ENCODE measurements at regions not wholly inside any gene's neighbourhood (a gene's known extent, or its start where the extent isn't known, plus 50 kb on each side); places are given as distances from the start of the nearest gene placed in this dataset.

DNA sequence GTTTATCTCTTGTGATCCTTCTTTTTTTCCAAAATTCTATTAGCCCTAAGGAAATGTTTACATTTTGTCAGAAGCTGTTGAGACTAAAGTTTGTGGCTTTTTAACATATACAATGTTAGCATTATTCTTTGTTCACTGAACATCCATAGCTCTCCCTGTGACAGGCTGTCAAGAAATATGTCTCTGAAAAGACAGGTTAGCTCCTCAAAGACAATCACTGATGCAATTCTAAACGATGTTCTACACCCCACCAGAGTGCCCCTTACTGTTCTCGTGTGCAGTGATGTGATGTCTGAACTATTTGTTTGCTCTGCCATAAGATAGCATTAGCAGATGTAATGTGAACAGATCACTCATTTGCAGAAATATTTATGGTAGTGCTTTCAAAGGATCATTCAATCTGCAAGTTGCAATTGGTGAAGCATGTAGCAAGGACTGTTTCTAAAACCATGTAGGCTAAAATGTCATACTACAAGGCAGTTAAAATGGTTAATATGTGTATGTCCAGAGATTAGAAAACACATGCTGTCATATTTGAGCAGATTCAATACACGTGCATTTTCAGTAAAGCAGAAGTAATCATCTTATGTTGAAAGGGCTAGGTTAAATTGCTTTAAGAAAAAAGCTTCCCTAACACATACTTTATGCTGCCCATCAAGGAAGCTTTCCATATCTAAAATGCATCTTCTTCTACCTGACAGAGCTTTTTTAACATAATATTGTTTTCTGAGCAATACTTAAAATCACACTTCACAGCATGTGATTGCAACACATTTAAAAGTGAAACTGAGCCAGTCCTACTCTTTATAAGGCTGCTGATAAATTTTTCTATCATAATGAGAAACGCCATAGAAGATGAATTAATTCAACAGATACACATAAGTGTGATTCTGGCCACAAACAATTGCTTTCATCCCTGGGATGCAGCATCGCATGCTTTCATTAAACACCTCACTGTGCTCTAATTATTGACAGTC, 285.7 kb upstream of the UBE2E3 start:
- TF ChIP-seq EZH2 (IDR thresholded peaks at IDR 0.05): no peak
- no peak for TF ChIP-seq MAX (IDR thresholded peaks at IDR 0.05)
- TF ChIP-seq POLR2A (IDR thresholded peaks at IDR 0.05; ENCODE audit: borderline replicate concordance, extremely low read depth, insufficient read depth, insufficient read length): no peak
- no peak for TF ChIP-seq CTCF (IDR thresholded peaks at IDR 0.05 in 2 of 3, conservative IDR thresholded peaks at IDR 0.05 in 1 of 3; ENCODE audit: borderline replicate concordance in 1 of 3, insufficient read depth in 1 of 3, low read depth in 2 of 3, low read length in 2 of 3)
- no peak for TF ChIP-seq ZFX (IDR thresholded peaks at IDR 0.05)
- no peak for TF ChIP-seq CEBPB (IDR thresholded peaks at IDR 0.05; ENCODE audit: low read depth)
- no peak for TF ChIP-seq POLR2AphosphoS5 (IDR thresholded peaks at IDR 0.05; ENCODE audit: low read depth, low read length)
